ENCODE measurements at regions not wholly inside any gene's neighbourhood (a gene's known extent, or its start where the extent isn't known, plus 50 kb on each side); places are given as distances from the start of the nearest gene placed in this dataset.

DNA sequence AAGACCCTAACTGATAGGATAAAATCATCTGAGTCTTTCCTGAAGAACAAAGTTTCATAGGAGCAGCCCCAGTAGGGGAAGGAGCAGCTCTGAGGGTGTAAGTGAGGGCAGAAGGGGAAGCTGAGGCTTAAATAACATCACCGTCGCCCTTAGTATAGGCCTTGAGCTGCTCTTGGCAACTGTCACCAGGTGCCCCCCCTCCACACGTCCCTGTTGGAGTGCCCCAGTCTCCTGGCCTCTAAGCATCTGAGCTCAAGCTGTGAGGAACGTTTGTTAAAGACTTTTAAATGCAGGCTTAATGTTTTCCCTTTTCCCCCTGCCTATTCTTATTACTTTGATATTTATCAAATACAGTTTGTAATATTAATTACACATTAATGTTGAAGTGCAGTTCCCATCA lies 170.6 kb downstream of the ZIC5 start:
- no peaks in the 10 kb centered on the region for H3K9me3 ChIP-seq
- H3K4me3 ChIP-seq, result no peak overlapping the region
- H3K36me3 ChIP-seq, result no peaks in the 10 kb centered on the region
- intact Hi-C loops (cut with DNase I), result no loop called here
- TF ChIP-seq, protein P1, sequence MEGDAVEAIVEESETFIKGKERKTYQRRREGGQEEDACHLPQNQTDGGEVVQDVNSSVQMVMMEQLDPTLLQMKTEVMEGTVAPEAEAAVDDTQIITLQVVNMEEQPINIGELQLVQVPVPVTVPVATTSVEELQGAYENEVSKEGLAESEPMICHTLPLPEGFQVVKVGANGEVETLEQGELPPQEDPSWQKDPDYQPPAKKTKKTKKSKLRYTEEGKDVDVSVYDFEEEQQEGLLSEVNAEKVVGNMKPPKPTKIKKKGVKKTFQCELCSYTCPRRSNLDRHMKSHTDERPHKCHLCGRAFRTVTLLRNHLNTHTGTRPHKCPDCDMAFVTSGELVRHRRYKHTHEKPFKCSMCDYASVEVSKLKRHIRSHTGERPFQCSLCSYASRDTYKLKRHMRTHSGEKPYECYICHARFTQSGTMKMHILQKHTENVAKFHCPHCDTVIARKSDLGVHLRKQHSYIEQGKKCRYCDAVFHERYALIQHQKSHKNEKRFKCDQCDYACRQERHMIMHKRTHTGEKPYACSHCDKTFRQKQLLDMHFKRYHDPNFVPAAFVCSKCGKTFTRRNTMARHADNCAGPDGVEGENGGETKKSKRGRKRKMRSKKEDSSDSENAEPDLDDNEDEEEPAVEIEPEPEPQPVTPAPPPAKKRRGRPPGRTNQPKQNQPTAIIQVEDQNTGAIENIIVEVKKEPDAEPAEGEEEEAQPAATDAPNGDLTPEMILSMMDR (IDR thresholded peaks at IDR 0.05), result no peak
- DNase-seq (ENCODE audit: low spot score in 2 of 2), result no peak
- H3K27ac ChIP-seq, result no peak overlapping the region
- H3K4me1 ChIP-seq, result no peaks in the 10 kb centered on the region
- H3K27me3 ChIP-seq, result no peaks in the 10 kb centered on the region

GRCh38 chr13:99800011-99800410 lies 171.6 kb downstream of the ZIC5 start:
- H3K4me3 ChIP-seq, result no peak overlapping the region
- TF ChIP-seq, protein P1 (IDR thresholded peaks at IDR 0.05), result no peak
- intact Hi-C loops (cut with DNase I), result no loop called here
- no peak overlapping the region for H3K27ac ChIP-seq
- no peaks in the 10 kb centered on the region for H3K4me1 ChIP-seq
- H3K9me3 ChIP-seq, result no peaks in the 10 kb centered on the region
- H3K27me3 ChIP-seq, result no peaks in the 10 kb centered on the region
- DNase-seq (ENCODE audit: low spot score in 2 of 2), result no peak
- H3K36me3 ChIP-seq, result no peaks in the 10 kb centered on the region

DNA sequence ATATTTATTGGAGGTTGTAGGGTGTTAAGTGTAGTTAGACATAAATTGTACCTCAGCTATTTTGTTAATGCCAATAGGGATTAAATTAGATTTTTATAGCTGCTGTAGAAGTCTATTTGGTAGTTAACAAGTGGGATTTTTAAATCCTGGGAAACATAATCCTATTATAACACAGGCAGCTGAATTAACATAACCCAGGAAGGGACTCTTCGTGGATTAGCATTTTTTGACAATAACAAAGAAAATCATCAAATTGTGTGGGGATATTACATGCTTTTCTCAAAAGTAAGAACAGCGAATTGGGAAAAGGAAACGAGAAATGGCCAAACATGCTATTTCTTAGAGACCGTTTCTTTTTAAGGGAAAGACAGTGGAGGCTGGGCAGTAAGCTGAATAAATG lies 172.8 kb downstream of the ZIC5 start:
- H3K4me3 ChIP-seq, result no peak overlapping the region
- H3K27ac ChIP-seq, result no peak overlapping the region
- TF ChIP-seq, protein P1 (IDR thresholded peaks at IDR 0.05), result no peak
- DNase-seq (ENCODE audit: low spot score in 2 of 2), result no peak
- no peaks in the 10 kb centered on the region for H3K27me3 ChIP-seq
- intact Hi-C loops (cut with DNase I), result no loop called here
- H3K9me3 ChIP-seq, result no peaks in the 10 kb centered on the region
- no peaks in the 10 kb centered on the region for H3K36me3 ChIP-seq
- H3K4me1 ChIP-seq, result no peaks in the 10 kb centered on the region

- Histone ChIP-seq H3K9me3 (no peaks in the 10 kb centered on the region), H3K36me3 (no peaks in the 10 kb centered on the region), H3K4me3 (no peak overlapping the region), H3K27me3 (no peaks in the 10 kb centered on the region), H3K4me1 (no peaks in the 10 kb centered on the region), H3K27ac (no peak overlapping the region)
- DNase-seq (ENCODE audit: low spot score in 2 of 2), result no peak
- TF ChIP-seq, protein P1 (IDR thresholded peaks at IDR 0.05), result no peak
- intact Hi-C loops (cut with DNase I), result no loop called here
Observed at GRCh38 chr13:99797691-99798090, 173.9 kb downstream of the ZIC5 start.

GRCh38 chr13:99796175-99796819 lies 175.3 kb downstream of the ZIC5 start:
- DNase-seq (ENCODE audit: low spot score in 2 of 2), result no peak
- TF ChIP-seq, protein P1 (IDR thresholded peaks at IDR 0.05), result no peak
- intact Hi-C loops (cut with DNase I), result no loop called here
- Histone ChIP-seq H3K27me3 (no peaks in the 10 kb centered on the region), H3K27ac (no peak overlapping the region), H3K9me3 (no peaks in the 10 kb centered on the region), H3K36me3 (no peaks in the 10 kb centered on the region), H3K4me1 (no peaks in the 10 kb centered on the region), H3K4me3 (no peak overlapping the region)
